Stimulated activated CD4-positive, alpha-beta T cell treated with anti-CD3 and anti-CD28 coated beads, Interleukin-1b, Interleukin-23, amount 100 ng/mL, for 24 hours (primary cell): ENCODE measurements at regions not wholly inside any gene's neighbourhood (a gene's known extent, or its start where the extent isn't known, plus 50 kb on each side); places are given as distances from the start of the nearest gene placed in this dataset.

ENCODE experiments used
- DNase-seq, 4 experiments: peaks; one replicate each; pipeline ENCODE4 v3.0.0-alpha.2; 2020; ENCODE audit warnings: low read depth in 4 of 4, low spot score in 1 of 4

- no peak for DNase-seq
Observed at GRCh38 chr14:61226015-61226654, 55.0 kb downstream of the TMEM30B start.

GRCh38 chr14:61225344-61225743, 55.8 kb downstream of the TMEM30B start:
- DNase-seq: no peak

- DNase-seq: no peak
Observed at GRCh38 chr14:61223552-61223951, 57.6 kb downstream of the TMEM30B start.

GRCh38 chr14:61222388-61222787, 58.8 kb downstream of the TMEM30B start:
- DNase-seq: no peak

GRCh38 chr14:61221906-61222305, 59.2 kb downstream of the TMEM30B start:
- no peak for DNase-seq

- DNase-seq: no peak
Observed at GRCh38 chr14:61219673-61220072, 61.5 kb downstream of the TMEM30B start.

GRCh38 chr14:61219256-61219655, 61.9 kb downstream of the TMEM30B start:
- DNase-seq: no peak

GRCh38 chr14:61218767-61219166, 62.4 kb downstream of the TMEM30B start:
- no peak for DNase-seq

GRCh38 chr14:61218157-61218556, 63.0 kb downstream of the TMEM30B start:
- DNase-seq: no peak

- no peak for DNase-seq
Observed at GRCh38 chr14:61217516-61217915, 63.6 kb downstream of the TMEM30B start.

- DNase-seq: no peak
Observed at GRCh38 chr14:61215222-61216020, 65.7 kb downstream of the TMEM30B start.

GRCh38 chr14:61213920-61214319, 67.2 kb downstream of the TMEM30B start:
- DNase-seq: no peak

GRCh38 chr14:61213191-61213621, 67.9 kb downstream of the TMEM30B start:
- DNase-seq: no peak

- no peak for DNase-seq
Observed at GRCh38 chr14:61212546-61212945, 68.6 kb downstream of the TMEM30B start.

- DNase-seq: no peak
Observed at GRCh38 chr14:61211476-61212255, 69.5 kb downstream of the TMEM30B start.

- no peak for DNase-seq
Observed at GRCh38 chr14:61203081-61203753, 77.9 kb downstream of the TMEM30B start.

GRCh38 chr14:61202124-61202523, 79.0 kb downstream of the TMEM30B start:
- DNase-seq: no peak

- DNase-seq: no peak
Observed at GRCh38 chr14:61201171-61201570, 80.0 kb downstream of the TMEM30B start.

GRCh38 chr14:61197416-61197815, 83.7 kb downstream of the TMEM30B start:
- no peak for DNase-seq

GRCh38 chr14:61196792-61197191, 84.3 kb downstream of the TMEM30B start:
- no peak for DNase-seq

- DNase-seq: no peak
Observed at GRCh38 chr14:61196034-61196433, 85.1 kb downstream of the TMEM30B start.
